ENCODE measurements at regions not wholly inside any gene's neighbourhood (a gene's known extent, or its start where the extent isn't known, plus 50 kb on each side); places are given as distances from the start of the nearest gene placed in this dataset.

DNA sequence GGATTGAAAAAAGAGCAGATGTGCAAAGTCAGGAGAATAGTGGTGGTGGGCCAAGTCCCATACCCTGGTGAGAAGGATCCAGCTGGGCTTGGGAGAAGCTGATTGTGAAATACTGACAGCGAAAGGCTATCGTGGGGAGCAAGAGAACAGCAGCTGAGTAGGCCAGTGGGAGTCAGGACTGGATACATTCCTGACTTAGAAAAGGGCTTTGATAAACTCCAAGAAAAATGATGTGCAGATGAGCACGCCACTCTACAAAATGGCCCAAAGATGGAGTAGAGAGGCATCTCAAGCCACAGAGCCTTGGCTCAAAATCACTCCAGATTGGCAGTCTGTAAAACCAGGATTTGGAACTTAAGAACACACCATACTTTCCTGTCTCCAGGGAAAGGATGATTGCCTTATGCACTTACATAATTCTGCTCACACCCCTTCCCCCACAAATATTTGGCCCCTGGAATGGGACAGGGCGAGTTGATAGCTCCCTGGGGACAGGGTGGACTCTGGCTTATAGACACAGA is 578.7 kb downstream of the MAFB start:
- H3K27ac ChIP-seq (ENCODE audit: low read depth, low read length): no peak overlapping the region
- H3K9ac ChIP-seq (ENCODE audit: low read depth in 1 of 2, low read length in 2 of 2): no peak overlapping the region
- no peaks in the 10 kb centered on the region for H3K4me1 ChIP-seq (ENCODE audit: control insufficient read depth in 1 of 2, insufficient read depth in 2 of 2, low read length in 2 of 2)
- H3K27me3 ChIP-seq (ENCODE audit: control insufficient read depth in 1 of 2, insufficient read depth in 2 of 2, low read length in 2 of 2): no peaks in the 10 kb centered on the region
- H3K9me3 ChIP-seq (ENCODE audit: control insufficient read depth in 1 of 2, low read length in 2 of 2): no peaks in the 10 kb centered on the region
- H3K4me3 ChIP-seq (ENCODE audit: low read depth in 1 of 2, low read length in 2 of 2): no peak overlapping the region
- H3K36me3 ChIP-seq (ENCODE audit: control insufficient read depth in 1 of 2, insufficient read depth in 2 of 2, low read length in 2 of 2): no peaks in the 10 kb centered on the region

DNA sequence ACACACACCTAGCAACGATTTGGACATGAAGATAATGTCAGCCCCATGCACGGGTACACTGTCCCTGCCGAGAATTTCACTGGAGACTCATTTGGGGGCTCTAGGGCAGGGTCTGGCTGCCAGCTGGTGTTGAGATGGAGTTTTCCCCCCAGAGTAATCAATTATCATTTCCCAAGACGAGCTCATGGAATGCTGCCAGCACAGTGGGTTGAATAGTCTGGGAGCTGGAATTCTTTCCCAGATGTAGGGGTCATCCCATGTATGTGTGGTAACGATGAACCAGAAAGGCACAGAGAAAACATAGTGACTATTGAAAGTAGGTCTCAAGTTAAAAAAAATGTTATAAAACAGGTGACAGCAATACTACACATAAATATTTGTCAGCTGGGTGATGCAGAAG is 579.9 kb downstream of the MAFB start:
- H3K27ac ChIP-seq (ENCODE audit: low read depth, low read length): no peak overlapping the region
- H3K4me3 ChIP-seq (ENCODE audit: low read depth in 1 of 2, low read length in 2 of 2): no peak overlapping the region
- no peaks in the 10 kb centered on the region for H3K4me1 ChIP-seq (ENCODE audit: control insufficient read depth in 1 of 2, insufficient read depth in 2 of 2, low read length in 2 of 2)
- no peaks in the 10 kb centered on the region for H3K9me3 ChIP-seq (ENCODE audit: control insufficient read depth in 1 of 2, low read length in 2 of 2)
- no peak overlapping the region for H3K9ac ChIP-seq (ENCODE audit: low read depth in 1 of 2, low read length in 2 of 2)
- H3K27me3 ChIP-seq (ENCODE audit: control insufficient read depth in 1 of 2, insufficient read depth in 2 of 2, low read length in 2 of 2): no peaks in the 10 kb centered on the region
- H3K36me3 ChIP-seq (ENCODE audit: control insufficient read depth in 1 of 2, insufficient read depth in 2 of 2, low read length in 2 of 2): no peaks in the 10 kb centered on the region

DNA sequence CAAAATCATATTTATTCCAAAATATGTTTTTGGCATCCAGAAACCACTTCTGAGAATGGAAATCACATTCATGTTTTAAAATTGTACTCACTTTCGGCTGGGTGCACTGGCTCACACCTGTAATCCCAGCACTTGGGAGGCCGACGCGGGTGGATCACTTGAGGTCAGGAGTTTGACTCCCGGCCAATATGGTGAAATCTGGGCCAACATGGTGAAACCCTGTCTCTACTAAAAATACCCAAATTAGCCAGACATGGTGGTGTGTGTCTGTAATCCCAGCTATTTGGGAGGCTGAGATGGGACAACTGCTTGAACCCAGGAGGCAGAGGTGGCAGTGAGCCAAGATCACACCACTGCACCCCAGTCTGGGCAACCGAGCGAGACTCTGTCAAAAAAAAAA is 580.7 kb downstream of the MAFB start:
- Histone ChIP-seq H3K36me3 (ENCODE audit: control insufficient read depth in 1 of 2, insufficient read depth in 2 of 2, low read length in 2 of 2) (no peaks in the 10 kb centered on the region), H3K4me3 (ENCODE audit: low read depth in 1 of 2, low read length in 2 of 2) (no peak overlapping the region), H3K9ac (ENCODE audit: low read depth in 1 of 2, low read length in 2 of 2) (no peak overlapping the region), H3K27ac (ENCODE audit: low read depth, low read length) (no peak overlapping the region), H3K9me3 (ENCODE audit: control insufficient read depth in 1 of 2, low read length in 2 of 2) (no peaks in the 10 kb centered on the region), H3K27me3 (ENCODE audit: control insufficient read depth in 1 of 2, insufficient read depth in 2 of 2, low read length in 2 of 2) (no peaks in the 10 kb centered on the region), H3K4me1 (ENCODE audit: control insufficient read depth in 1 of 2, insufficient read depth in 2 of 2, low read length in 2 of 2) (no peaks in the 10 kb centered on the region)

DNA sequence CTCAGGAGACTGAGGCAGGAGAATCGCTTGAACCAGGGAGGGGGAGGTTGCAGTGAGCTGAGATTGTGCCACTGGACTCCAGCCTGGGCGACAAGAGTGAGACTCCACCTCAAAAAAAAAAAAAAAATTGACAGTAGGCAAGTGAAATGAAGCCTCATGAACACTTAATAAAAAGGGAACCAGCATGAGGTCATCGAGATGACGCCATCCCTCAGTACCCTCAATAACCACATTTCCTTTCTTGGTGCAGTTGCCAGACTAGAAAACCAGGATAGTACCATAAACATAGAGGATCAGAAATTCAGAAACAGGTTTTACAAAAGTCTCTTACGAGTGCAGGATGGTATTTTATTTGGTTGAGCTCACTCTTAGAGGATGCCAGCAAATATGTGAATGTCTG is 584.1 kb downstream of the MAFB start:
- Histone ChIP-seq H3K27ac (ENCODE audit: low read depth, low read length) (no peak overlapping the region), H3K9me3 (ENCODE audit: control insufficient read depth in 1 of 2, low read length in 2 of 2) (no peaks in the 10 kb centered on the region), H3K4me1 (ENCODE audit: control insufficient read depth in 1 of 2, insufficient read depth in 2 of 2, low read length in 2 of 2) (no peaks in the 10 kb centered on the region), H3K4me3 (ENCODE audit: low read depth in 1 of 2, low read length in 2 of 2) (no peak overlapping the region), H3K36me3 (ENCODE audit: control insufficient read depth in 1 of 2, insufficient read depth in 2 of 2, low read length in 2 of 2) (no peaks in the 10 kb centered on the region), H3K27me3 (ENCODE audit: control insufficient read depth in 1 of 2, insufficient read depth in 2 of 2, low read length in 2 of 2) (no peaks in the 10 kb centered on the region), H3K9ac (ENCODE audit: low read depth in 1 of 2, low read length in 2 of 2) (no peak overlapping the region)

DNA sequence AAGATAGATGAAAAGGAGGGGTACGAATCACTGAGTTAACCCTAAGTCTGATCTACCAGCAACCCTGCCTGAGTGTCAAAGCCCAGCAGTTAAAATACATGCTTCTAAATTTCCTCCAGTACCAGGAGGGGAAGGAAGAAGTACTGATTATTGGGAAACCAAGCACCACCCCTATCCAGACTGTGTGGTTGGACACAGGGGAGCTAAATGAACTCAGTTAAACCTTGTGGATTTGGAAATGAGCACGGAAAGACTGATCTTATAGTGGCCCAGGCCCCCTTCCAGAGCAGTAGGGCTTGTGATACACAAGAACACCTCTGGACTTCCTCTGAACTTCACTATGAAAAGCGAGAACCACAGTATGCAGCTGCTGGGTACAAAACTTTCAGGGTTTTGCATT is 585.6 kb downstream of the MAFB start:
- H3K4me1 ChIP-seq (ENCODE audit: control insufficient read depth in 1 of 2, insufficient read depth in 2 of 2, low read length in 2 of 2): no peaks in the 10 kb centered on the region
- no peaks in the 10 kb centered on the region for H3K27me3 ChIP-seq (ENCODE audit: control insufficient read depth in 1 of 2, insufficient read depth in 2 of 2, low read length in 2 of 2)
- H3K27ac ChIP-seq (ENCODE audit: low read depth, low read length): no peak overlapping the region
- H3K9me3 ChIP-seq (ENCODE audit: control insufficient read depth in 1 of 2, low read length in 2 of 2): no peaks in the 10 kb centered on the region
- H3K36me3 ChIP-seq (ENCODE audit: control insufficient read depth in 1 of 2, insufficient read depth in 2 of 2, low read length in 2 of 2): no peaks in the 10 kb centered on the region
- no peak overlapping the region for H3K4me3 ChIP-seq (ENCODE audit: low read depth in 1 of 2, low read length in 2 of 2)
- no peak overlapping the region for H3K9ac ChIP-seq (ENCODE audit: low read depth in 1 of 2, low read length in 2 of 2)

DNA sequence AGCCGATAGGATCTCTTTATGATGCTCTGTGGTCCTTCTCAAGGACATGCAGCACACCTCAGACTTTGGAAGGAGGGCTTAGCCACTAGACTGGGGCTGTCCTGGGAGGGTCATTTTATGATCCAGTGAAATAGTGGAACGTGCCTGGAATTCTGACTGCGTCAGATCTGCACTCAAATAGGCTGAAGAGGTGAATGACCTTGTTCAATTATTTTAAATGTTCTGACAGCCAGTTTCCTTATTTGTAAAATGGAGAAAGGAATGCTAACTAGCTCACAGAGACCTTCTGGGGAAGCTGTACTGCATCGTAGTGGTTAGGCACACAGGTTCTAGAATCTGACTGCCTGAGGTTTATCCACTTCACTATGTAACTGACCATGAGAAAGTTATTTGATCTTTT is 587.5 kb downstream of the MAFB start:
- H3K36me3 ChIP-seq (ENCODE audit: control insufficient read depth in 1 of 2, insufficient read depth in 2 of 2, low read length in 2 of 2): no peaks in the 10 kb centered on the region
- H3K9me3 ChIP-seq (ENCODE audit: control insufficient read depth in 1 of 2, low read length in 2 of 2): no peaks in the 10 kb centered on the region
- H3K4me3 ChIP-seq (ENCODE audit: low read depth in 1 of 2, low read length in 2 of 2): no peak overlapping the region
- H3K27ac ChIP-seq (ENCODE audit: low read depth, low read length): no peak overlapping the region
- H3K4me1 ChIP-seq (ENCODE audit: control insufficient read depth in 1 of 2, insufficient read depth in 2 of 2, low read length in 2 of 2): no peaks in the 10 kb centered on the region
- H3K9ac ChIP-seq (ENCODE audit: low read depth in 1 of 2, low read length in 2 of 2): no peak overlapping the region
- H3K27me3 ChIP-seq (ENCODE audit: control insufficient read depth in 1 of 2, insufficient read depth in 2 of 2, low read length in 2 of 2): no peaks in the 10 kb centered on the region

DNA sequence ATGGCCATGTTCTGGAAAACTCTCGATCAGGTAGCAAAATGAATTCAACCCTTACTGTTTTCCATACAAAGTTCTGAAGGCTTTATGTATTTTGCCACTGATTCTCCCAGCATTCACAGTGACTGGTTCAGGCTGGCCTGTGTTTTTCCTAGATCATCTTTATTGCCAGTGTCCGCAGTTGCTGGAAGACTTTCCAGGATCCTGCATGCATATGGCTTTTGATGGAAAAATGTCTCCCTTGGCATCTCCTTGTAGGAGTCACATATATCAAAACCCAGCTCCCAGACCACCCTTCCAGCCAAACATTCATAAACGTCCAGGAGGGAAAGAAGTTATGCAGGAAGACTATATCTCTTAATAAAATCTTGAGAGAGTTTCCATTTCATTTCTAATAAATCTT is 588.8 kb downstream of the MAFB start:
- Histone ChIP-seq H3K27me3 (ENCODE audit: control insufficient read depth in 1 of 2, insufficient read depth in 2 of 2, low read length in 2 of 2) (no peaks in the 10 kb centered on the region), H3K9ac (ENCODE audit: low read depth in 1 of 2, low read length in 2 of 2) (no peak overlapping the region), H3K4me1 (ENCODE audit: control insufficient read depth in 1 of 2, insufficient read depth in 2 of 2, low read length in 2 of 2) (no peaks in the 10 kb centered on the region), H3K4me3 (ENCODE audit: low read depth in 1 of 2, low read length in 2 of 2) (no peak overlapping the region), H3K27ac (ENCODE audit: low read depth, low read length) (no peak overlapping the region), H3K36me3 (ENCODE audit: control insufficient read depth in 1 of 2, insufficient read depth in 2 of 2, low read length in 2 of 2) (no peaks in the 10 kb centered on the region), H3K9me3 (ENCODE audit: control insufficient read depth in 1 of 2, low read length in 2 of 2) (no peaks in the 10 kb centered on the region)

DNA sequence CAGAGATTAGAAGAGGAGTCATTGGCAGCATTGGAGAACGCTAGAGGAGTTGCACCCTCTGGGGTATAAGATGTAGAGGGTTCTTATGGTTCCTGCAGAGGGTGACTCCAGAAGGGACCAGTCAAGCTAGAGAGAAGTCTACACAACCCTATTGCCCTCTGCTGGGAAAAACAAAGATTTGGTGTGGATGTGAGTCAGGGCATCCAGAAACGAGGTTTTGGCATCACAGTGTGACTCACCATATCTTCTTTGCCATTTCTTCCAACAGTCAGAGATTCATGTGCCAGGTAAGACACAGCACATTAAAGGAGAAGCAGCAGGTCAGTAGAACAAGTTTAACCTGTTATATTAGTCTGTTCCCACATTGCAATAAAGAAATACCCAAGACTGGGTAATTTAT is 598.8 kb downstream of the MAFB start:
- H3K4me3 ChIP-seq (ENCODE audit: low read depth in 1 of 2, low read length in 2 of 2): no peak overlapping the region
- no peak overlapping the region for H3K27ac ChIP-seq (ENCODE audit: low read depth, low read length)
- H3K9me3 ChIP-seq (ENCODE audit: control insufficient read depth in 1 of 2, low read length in 2 of 2): peaks cover 0 to 2% of the 10 kb centered on the region in 2 donors
- no peaks in the 10 kb centered on the region for H3K27me3 ChIP-seq (ENCODE audit: control insufficient read depth in 1 of 2, insufficient read depth in 2 of 2, low read length in 2 of 2)
- no peak overlapping the region for H3K9ac ChIP-seq (ENCODE audit: low read depth in 1 of 2, low read length in 2 of 2)
- no peaks in the 10 kb centered on the region for H3K36me3 ChIP-seq (ENCODE audit: control insufficient read depth in 1 of 2, insufficient read depth in 2 of 2, low read length in 2 of 2)
- no peaks in the 10 kb centered on the region for H3K4me1 ChIP-seq (ENCODE audit: control insufficient read depth in 1 of 2, insufficient read depth in 2 of 2, low read length in 2 of 2)

DNA sequence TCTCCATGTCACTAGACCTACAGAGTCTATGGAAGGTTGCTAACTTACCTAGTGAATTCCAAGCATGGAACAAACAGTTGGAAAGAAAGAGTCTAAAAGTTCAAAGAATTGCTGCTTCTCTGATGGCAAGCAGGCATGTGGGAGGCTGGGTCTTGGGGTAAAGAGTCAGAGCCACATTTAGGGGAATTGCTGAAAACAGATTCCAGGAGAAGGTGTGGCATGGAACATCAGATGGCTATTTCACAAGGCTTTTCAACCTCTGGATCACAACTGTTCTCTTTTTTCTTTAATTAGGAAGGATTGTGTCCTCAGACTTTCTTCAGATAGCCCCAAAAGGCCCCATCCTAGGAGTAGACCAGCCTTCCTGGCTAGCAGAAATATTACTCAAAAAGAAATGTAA is 601.5 kb downstream of the MAFB start:
- Histone ChIP-seq H3K9ac (ENCODE audit: low read depth in 1 of 2, low read length in 2 of 2) (no peak overlapping the region), H3K27ac (ENCODE audit: low read depth, low read length) (no peak overlapping the region), H3K9me3 (ENCODE audit: control insufficient read depth in 1 of 2, low read length in 2 of 2) (peaks cover 0 to 2% of the 10 kb centered on the region in 2 donors), H3K4me3 (ENCODE audit: low read depth in 1 of 2, low read length in 2 of 2) (no peak overlapping the region), H3K27me3 (ENCODE audit: control insufficient read depth in 1 of 2, insufficient read depth in 2 of 2, low read length in 2 of 2) (no peaks in the 10 kb centered on the region), H3K36me3 (ENCODE audit: control insufficient read depth in 1 of 2, insufficient read depth in 2 of 2, low read length in 2 of 2) (no peaks in the 10 kb centered on the region), H3K4me1 (ENCODE audit: control insufficient read depth in 1 of 2, insufficient read depth in 2 of 2, low read length in 2 of 2) (no peaks in the 10 kb centered on the region)

DNA sequence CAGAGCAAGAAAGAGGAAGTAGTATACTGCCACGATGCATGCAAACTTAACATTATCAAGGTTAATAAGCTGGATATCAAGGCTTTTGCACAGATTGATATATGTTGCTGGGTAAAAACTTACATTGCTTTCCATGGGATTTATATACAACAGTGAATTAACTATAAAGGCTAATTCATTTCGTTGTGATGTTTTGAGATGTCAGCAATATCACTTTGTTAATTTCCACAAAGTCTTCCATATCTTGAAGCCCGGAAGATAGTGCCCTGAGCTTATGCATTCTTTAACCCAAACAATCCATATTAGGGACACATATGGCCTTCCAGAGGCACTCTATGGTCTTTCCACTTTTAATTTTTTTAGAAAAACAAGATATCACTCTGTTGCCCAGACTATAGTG is 603.5 kb downstream of the MAFB start:
- H3K4me1 ChIP-seq (ENCODE audit: control insufficient read depth in 1 of 2, insufficient read depth in 2 of 2, low read length in 2 of 2): no peaks in the 10 kb centered on the region
- no peaks in the 10 kb centered on the region for H3K27me3 ChIP-seq (ENCODE audit: control insufficient read depth in 1 of 2, insufficient read depth in 2 of 2, low read length in 2 of 2)
- H3K9me3 ChIP-seq (ENCODE audit: control insufficient read depth in 1 of 2, low read length in 2 of 2): no peaks in the 10 kb centered on the region
- H3K36me3 ChIP-seq (ENCODE audit: control insufficient read depth in 1 of 2, insufficient read depth in 2 of 2, low read length in 2 of 2): no peaks in the 10 kb centered on the region
- H3K27ac ChIP-seq (ENCODE audit: low read depth, low read length): no peak overlapping the region
- H3K4me3 ChIP-seq (ENCODE audit: low read depth in 1 of 2, low read length in 2 of 2): no peak overlapping the region
- no peak overlapping the region for H3K9ac ChIP-seq (ENCODE audit: low read depth in 1 of 2, low read length in 2 of 2)

DNA sequence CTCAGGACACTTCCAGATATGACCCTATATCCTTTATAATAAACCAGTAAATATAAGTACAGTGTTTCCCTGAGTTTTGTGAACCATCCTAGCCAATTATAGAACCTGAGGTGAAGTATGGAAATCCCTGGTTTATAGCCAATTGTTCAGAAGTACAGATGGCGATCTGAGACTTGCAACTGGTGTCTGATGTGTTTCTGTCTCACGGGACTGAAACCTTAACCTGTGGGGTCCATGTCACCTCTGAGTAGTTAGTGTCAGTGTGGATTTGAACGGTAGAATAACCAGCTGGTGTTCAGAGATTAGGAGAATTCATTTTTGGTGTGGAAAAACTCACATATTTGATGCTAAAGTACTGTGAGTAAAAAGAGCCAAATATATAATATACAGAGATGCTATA is 606.6 kb downstream of the MAFB start:
- H3K27me3 ChIP-seq (ENCODE audit: control insufficient read depth in 1 of 2, insufficient read depth in 2 of 2, low read length in 2 of 2): no peaks in the 10 kb centered on the region
- no peaks in the 10 kb centered on the region for H3K4me1 ChIP-seq (ENCODE audit: control insufficient read depth in 1 of 2, insufficient read depth in 2 of 2, low read length in 2 of 2)
- H3K27ac ChIP-seq (ENCODE audit: low read depth, low read length): no peak overlapping the region
- no peaks in the 10 kb centered on the region for H3K36me3 ChIP-seq (ENCODE audit: control insufficient read depth in 1 of 2, insufficient read depth in 2 of 2, low read length in 2 of 2)
- H3K4me3 ChIP-seq (ENCODE audit: low read depth in 1 of 2, low read length in 2 of 2): no peak overlapping the region
- H3K9me3 ChIP-seq (ENCODE audit: control insufficient read depth in 1 of 2, low read length in 2 of 2): no peaks in the 10 kb centered on the region
- H3K9ac ChIP-seq (ENCODE audit: low read depth in 1 of 2, low read length in 2 of 2): no peak overlapping the region

Measured in duodenal mucosa (tissue), 2 donors.